MCF 10A (cell line): ENCODE measurements at regions not wholly inside any gene's neighbourhood (a gene's known extent, or its start where the extent isn't known, plus 50 kb on each side); places are given as distances from the start of the nearest gene placed in this dataset.

Experiments
- BruUV-seq: library from RNA; stranded (reverse); fragments of 400-500 nt; replicated peaks from 2 replicates; lab custom pipeline; 2021; lab: Mats Ljungman, UMichigan
- CTCF ChIA-PET: fragments of 300-600 bp; sonication (Branson Sonifier 250); formaldehyde crosslinking; extraction: SDS; loops from one replicate; lab custom pipeline; 2021; ENCODE audit warnings: antibody characterized with exemption, inconsistent platforms; lab: Yijun Ruan, JAX
- POLR2A ChIA-PET: fragments of 300-600, 350-650 bp; sonication (Branson Sonifier 250); formaldehyde crosslinking; extraction: SDS; loops from one replicate; lab custom pipeline; 2020; ENCODE audit warnings: antibody characterized with exemption, inconsistent platforms; lab: Yijun Ruan, JAX
- DNase-seq: peaks from one replicate; pipeline ENCODE4 v3.0.0-alpha.2; 2018; ENCODE audit not compliant: unreplicated experiment
- H3K27ac Mint-ChIP-seq: one replicate; pipeline ENCODE4 v1.8.0; 2022; ENCODE audit warnings: mild to moderate bottlenecking, low read depth, mixed read lengths; ENCODE audit not compliant: unreplicated experiment
- H3K27me3 Mint-ChIP-seq: one replicate; pipeline ENCODE4 v1.8.0; 2022; ENCODE audit warnings: mixed read lengths; ENCODE audit not compliant: insufficient read depth, unreplicated experiment
- H3K36me3 Mint-ChIP-seq: one replicate; pipeline ENCODE4 v1.8.0; 2022; ENCODE audit warnings: mild to moderate bottlenecking, moderate library complexity, mixed read lengths; ENCODE audit not compliant: insufficient read depth, unreplicated experiment
- H3K4me1 Mint-ChIP-seq: one replicate; pipeline ENCODE4 v1.8.0; 2022; ENCODE audit warnings: mixed read lengths; ENCODE audit not compliant: insufficient read depth, unreplicated experiment
- H3K4me3 Mint-ChIP-seq: one replicate; pipeline ENCODE4 v1.8.0; 2022; ENCODE audit warnings: mild to moderate bottlenecking, moderate library complexity, mixed read lengths; ENCODE audit not compliant: unreplicated experiment
- H3K9me3 Mint-ChIP-seq: one replicate; pipeline ENCODE4 v1.8.0; 2022; ENCODE audit warnings: mixed read lengths; ENCODE audit not compliant: unreplicated experiment
- CTCF ChIP-seq: fragments of 200-600 bp; IDR thresholded peaks from one replicate; pipeline ENCODE4 v1.8.0; 2022; ENCODE audit warnings: antibody characterized with exemption, mild to moderate bottlenecking; ENCODE audit not compliant: unreplicated experiment
- intact Hi-C: fragments of 100-400 bp; cut with micrococcal nuclease; formaldehyde crosslinking; loops from 2 replicates; pipeline ENCODE4 v1.14.1; 2022

GRCh38 chr3:40999682-41000081 is 199.6 kb upstream of the CTNNB1 start:
- ChIA-PET CTCF (interaction anchor here (1.0 kb wide), 1 partner anchor 420 kb away, joined by 3 read pairs; no protein-coding TSS in a partner anchor), POLR2A (no interaction called here)
- no peaks in the 10 kb centered on the region for H3K4me1 Mint-ChIP-seq
- no TSS peak for BruUV-seq
- no peak for DNase-seq
- H3K9me3 Mint-ChIP-seq: no peaks in the 10 kb centered on the region
- H3K27me3 Mint-ChIP-seq: no peaks in the 10 kb centered on the region
- TF ChIP-seq CTCF: no peak
- H3K27ac Mint-ChIP-seq: no peak overlapping the region
- no peaks in the 10 kb centered on the region for H3K36me3 Mint-ChIP-seq
- H3K4me3 Mint-ChIP-seq: no peak overlapping the region
- intact Hi-C loops: no loop called here

GRCh38 chr3:41000471-41000870 is 198.8 kb upstream of the CTNNB1 start:
- H3K36me3 Mint-ChIP-seq: no peaks in the 10 kb centered on the region
- CTCF ChIA-PET: no interaction called here
- no peaks in the 10 kb centered on the region for H3K4me1 Mint-ChIP-seq

GRCh38 chr3:41001556-41001955 is 197.7 kb upstream of the CTNNB1 start:
- Mint-ChIP-seq H3K36me3 (no peaks in the 10 kb centered on the region), H3K9me3 (peaks cover 4% of the 10 kb centered on the region), H3K27me3 (no peaks in the 10 kb centered on the region), H3K4me3 (no peak overlapping the region), H3K4me1 (no peaks in the 10 kb centered on the region), H3K27ac (no peak overlapping the region)
- intact Hi-C loops: no loop called here
- TF ChIP-seq CTCF: no peak
- POLR2A ChIA-PET: no interaction called here
- no TSS peak for BruUV-seq
- DNase-seq: no peak
- CTCF ChIA-PET: no interaction called here

More at GRCh38 chr3:41000471-41000870, 198.8 kb upstream of the CTNNB1 start:
- Mint-ChIP-seq H3K27ac (no peak overlapping the region), H3K4me3 (no peak overlapping the region), H3K9me3 (no peaks in the 10 kb centered on the region), H3K27me3 (no peaks in the 10 kb centered on the region)
- no peak for TF ChIP-seq CTCF
- intact Hi-C loops: no loop called here
- no peak for DNase-seq
- POLR2A ChIA-PET: no interaction called here
- no TSS peak for BruUV-seq

GRCh38 chr3:41002104-41002503 is 197.2 kb upstream of the CTNNB1 start:
- Mint-ChIP-seq H3K27me3 (no peaks in the 10 kb centered on the region), H3K4me1 (no peaks in the 10 kb centered on the region), H3K36me3 (no peaks in the 10 kb centered on the region), H3K27ac (no peak overlapping the region), H3K4me3 (no peak overlapping the region), H3K9me3 (peaks cover 10% of the 10 kb centered on the region)
- DNase-seq: no peak
- BruUV-seq: no TSS peak
- intact Hi-C loops: no loop called here
- POLR2A ChIA-PET: no interaction called here
- TF ChIP-seq CTCF: no peak
- CTCF ChIA-PET: interaction anchor here (0.6 kb wide), 1 partner anchor 420 kb away, joined by 3 read pairs; no protein-coding TSS in a partner anchor
